ENCODE measurements at regions not wholly inside any gene's neighbourhood (a gene's known extent, or its start where the extent isn't known, plus 50 kb on each side); places are given as distances from the start of the nearest gene placed in this dataset.

GRCh38 chr13:59414006-59414405 is 749.7 kb downstream of the DIAPH3 start:
- TF ChIP-seq RARB (CRISPR knock-in tag; IDR thresholded peaks at IDR 0.05) (no peak), ZFP3 (CRISPR knock-in tag; IDR thresholded peaks at IDR 0.05) (no peak), CSDC2 (CRISPR knock-in tag; IDR thresholded peaks at IDR 0.05) (no peak), ARNTL (CRISPR knock-in tag; IDR thresholded peaks at IDR 0.05; ENCODE audit: borderline replicate concordance, low read depth) (no peak), BACH2 (CRISPR knock-in tag; IDR thresholded peaks at IDR 0.05; ENCODE audit: borderline replicate concordance) (no peak)
- TF ChIP-seq, protein P1, sequence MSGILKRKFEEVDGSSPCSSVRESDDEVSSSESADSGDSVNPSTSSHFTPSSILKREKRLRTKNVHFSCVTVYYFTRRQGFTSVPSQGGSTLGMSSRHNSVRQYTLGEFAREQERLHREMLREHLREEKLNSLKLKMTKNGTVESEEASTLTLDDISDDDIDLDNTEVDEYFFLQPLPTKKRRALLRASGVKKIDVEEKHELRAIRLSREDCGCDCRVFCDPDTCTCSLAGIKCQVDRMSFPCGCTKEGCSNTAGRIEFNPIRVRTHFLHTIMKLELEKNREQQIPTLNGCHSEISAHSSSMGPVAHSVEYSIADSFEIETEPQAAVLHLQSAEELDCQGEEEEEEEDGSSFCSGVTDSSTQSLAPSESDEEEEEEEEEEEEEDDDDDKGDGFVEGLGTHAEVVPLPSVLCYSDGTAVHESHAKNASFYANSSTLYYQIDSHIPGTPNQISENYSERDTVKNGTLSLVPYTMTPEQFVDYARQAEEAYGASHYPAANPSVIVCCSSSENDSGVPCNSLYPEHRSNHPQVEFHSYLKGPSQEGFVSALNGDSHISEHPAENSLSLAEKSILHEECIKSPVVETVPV (CRISPR knock-in tag; IDR thresholded peaks at IDR 0.05), result no peak
- TF ChIP-seq, protein P2, sequence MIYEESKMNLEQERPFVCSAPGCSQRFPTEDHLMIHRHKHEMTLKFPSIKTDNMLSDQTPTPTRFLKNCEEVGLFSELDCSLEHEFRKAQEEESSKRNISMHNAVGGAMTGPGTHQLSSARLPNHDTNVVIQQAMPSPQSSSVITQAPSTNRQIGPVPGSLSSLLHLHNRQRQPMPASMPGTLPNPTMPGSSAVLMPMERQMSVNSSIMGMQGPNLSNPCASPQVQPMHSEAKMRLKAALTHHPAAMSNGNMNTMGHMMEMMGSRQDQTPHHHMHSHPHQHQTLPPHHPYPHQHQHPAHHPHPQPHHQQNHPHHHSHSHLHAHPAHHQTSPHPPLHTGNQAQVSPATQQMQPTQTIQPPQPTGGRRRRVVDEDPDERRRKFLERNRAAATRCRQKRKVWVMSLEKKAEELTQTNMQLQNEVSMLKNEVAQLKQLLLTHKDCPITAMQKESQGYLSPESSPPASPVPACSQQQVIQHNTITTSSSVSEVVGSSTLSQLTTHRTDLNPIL (CRISPR knock-in tag; IDR thresholded peaks at IDR 0.05; ENCODE audit: low read depth), result no peak
- TF ChIP-seq, protein P3, sequence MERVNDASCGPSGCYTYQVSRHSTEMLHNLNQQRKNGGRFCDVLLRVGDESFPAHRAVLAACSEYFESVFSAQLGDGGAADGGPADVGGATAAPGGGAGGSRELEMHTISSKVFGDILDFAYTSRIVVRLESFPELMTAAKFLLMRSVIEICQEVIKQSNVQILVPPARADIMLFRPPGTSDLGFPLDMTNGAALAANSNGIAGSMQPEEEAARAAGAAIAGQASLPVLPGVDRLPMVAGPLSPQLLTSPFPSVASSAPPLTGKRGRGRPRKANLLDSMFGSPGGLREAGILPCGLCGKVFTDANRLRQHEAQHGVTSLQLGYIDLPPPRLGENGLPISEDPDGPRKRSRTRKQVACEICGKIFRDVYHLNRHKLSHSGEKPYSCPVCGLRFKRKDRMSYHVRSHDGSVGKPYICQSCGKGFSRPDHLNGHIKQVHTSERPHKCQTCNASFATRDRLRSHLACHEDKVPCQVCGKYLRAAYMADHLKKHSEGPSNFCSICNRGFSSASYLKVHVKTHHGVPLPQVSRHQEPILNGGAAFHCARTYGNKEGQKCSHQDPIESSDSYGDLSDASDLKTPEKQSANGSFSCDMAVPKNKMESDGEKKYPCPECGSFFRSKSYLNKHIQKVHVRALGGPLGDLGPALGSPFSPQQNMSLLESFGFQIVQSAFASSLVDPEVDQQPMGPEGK (CRISPR knock-in tag; IDR thresholded peaks at IDR 0.05; ENCODE audit: borderline replicate concordance), result no peak

All from SK-N-SH treated with all-trans-retinoic acid at 6 μM for 48 hours (cell line).